Lower leg skin (tissue), 3 donors: ENCODE measurements at regions not wholly inside any gene's neighbourhood (a gene's known extent, or its start where the extent isn't known, plus 50 kb on each side); places are given as distances from the start of the nearest gene placed in this dataset.

Experiments used
- CTCF ChIP-seq, 3 donors: fragments of 450-650 bp; IDR thresholded peaks; one replicate each; pipeline ENCODE4 v1.5.1; 2016; ENCODE audit warnings: antibody characterized with exemption in 3 of 3, mild to moderate bottlenecking in 3 of 3, moderate library complexity in 2 of 3
- POLR2A ChIP-seq, 2 donors: fragments of 450-650 bp; IDR thresholded peaks; one replicate each; pipeline ENCODE4 v1.6.1; 2016 to 2017; ENCODE audit warnings: antibody characterized with exemption in 2 of 2, mild to moderate bottlenecking in 1 of 2, moderate library complexity in 1 of 2

- TF ChIP-seq CTCF (IDR thresholded peaks at IDR 0.05) (no peak), POLR2A (IDR thresholded peaks at IDR 0.05) (no peak)
These were observed 126.8 kb upstream of the SYT10 start for GRCh38 chr12:33566403-33566802.
